ENCODE measurements at regions not wholly inside any gene's neighbourhood (a gene's known extent, or its start where the extent isn't known, plus 50 kb on each side); places are given as distances from the start of the nearest gene placed in this dataset.

DNA sequence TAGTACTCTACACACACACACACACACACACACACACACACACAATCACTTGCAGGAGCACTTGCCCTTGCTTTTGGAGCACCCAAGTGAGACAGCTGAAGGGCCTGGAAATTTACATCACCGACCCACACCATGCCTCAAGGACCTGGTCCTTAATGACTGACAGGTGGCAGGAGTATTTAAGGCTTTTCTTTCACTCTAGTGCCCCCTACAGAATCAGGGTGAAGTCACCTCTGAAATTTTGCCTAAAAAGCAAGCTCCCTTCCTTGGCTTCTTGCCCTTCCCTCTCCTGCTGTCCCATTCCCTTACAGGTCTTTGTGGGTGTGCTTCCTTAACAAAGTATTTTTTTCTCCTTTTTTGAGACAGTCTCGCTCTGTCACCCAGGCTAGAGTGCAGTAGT is 353.5 kb upstream of the IRAK1BP1 start:
- DNase-seq (ENCODE audit: extremely low spot score): peak; percentile 6
- TF ChIP-seq, protein P1, sequence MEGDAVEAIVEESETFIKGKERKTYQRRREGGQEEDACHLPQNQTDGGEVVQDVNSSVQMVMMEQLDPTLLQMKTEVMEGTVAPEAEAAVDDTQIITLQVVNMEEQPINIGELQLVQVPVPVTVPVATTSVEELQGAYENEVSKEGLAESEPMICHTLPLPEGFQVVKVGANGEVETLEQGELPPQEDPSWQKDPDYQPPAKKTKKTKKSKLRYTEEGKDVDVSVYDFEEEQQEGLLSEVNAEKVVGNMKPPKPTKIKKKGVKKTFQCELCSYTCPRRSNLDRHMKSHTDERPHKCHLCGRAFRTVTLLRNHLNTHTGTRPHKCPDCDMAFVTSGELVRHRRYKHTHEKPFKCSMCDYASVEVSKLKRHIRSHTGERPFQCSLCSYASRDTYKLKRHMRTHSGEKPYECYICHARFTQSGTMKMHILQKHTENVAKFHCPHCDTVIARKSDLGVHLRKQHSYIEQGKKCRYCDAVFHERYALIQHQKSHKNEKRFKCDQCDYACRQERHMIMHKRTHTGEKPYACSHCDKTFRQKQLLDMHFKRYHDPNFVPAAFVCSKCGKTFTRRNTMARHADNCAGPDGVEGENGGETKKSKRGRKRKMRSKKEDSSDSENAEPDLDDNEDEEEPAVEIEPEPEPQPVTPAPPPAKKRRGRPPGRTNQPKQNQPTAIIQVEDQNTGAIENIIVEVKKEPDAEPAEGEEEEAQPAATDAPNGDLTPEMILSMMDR (IDR thresholded peaks at IDR 0.05; ENCODE audit: control extremely low read depth, extremely low read depth, low read depth, missing control alignments): no peak

DNA sequence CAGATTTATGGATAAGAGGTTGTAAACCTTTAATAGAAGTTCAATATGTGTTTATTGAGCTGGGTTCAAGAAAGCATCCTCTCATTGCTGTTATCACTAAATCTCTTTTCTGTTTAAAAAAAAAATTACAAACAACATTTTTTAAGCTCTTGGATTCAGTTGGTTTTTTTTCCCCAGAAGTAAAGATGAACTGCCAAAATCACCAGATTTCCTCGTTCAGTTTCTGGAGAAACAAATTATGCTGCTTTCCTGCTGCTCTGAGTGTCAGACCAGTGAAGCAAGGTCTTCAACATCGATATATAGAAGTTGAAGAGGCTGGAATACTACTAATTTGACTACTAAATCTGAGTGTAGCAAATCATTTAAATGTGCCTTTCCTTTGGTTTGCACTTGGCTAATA is 352.1 kb upstream of the IRAK1BP1 start:
- CTCF ChIA-PET: no interaction called here
- TF ChIP-seq, protein P1 (IDR thresholded peaks at IDR 0.05; ENCODE audit: control extremely low read depth, extremely low read depth, low read depth, missing control alignments): no peak
- DNase-seq (ENCODE audit: extremely low spot score): no peak
- POLR2A ChIA-PET: no interaction called here

More for the DNA sequence above, 353.5 kb upstream of the IRAK1BP1 start:
- POLR2A ChIA-PET: no interaction called here
- CTCF ChIA-PET: interaction anchor here (1.0 to 1.4 kb wide), 2 partner anchors 8 to 25 kb away, joined by 3 to 4 read pairs; no protein-coding TSS in a partner anchor

DNA sequence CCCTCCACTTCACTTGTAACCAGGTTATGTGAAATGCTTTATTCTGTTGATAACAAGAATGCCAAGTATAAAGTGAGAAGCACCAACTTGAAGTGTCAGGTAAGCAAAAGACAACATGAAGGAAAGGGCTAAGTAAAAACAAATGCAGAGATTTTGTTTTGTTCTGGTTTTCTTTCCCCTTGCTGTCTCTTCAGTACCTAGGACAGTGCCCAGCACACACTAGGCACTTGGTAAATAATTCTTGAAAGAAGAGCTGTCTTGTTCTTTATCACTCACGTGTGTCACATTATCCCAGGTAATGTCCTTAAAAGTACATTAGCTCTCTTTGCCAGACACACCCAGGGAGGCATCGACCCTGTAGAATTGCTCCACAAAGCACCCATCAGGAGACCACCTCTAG is 350.0 kb upstream of the IRAK1BP1 start:
- TF ChIP-seq, protein P1 (IDR thresholded peaks at IDR 0.05; ENCODE audit: control extremely low read depth, extremely low read depth, low read depth, missing control alignments): no peak
- no peak for DNase-seq (ENCODE audit: extremely low spot score)
- ChIA-PET CTCF (interaction anchor here (1.1 to 1.6 kb wide), 2 partner anchors 8 to 29 kb away, joined by 3 to 4 read pairs; no protein-coding TSS in a partner anchor), POLR2A (no interaction called here)

DNA sequence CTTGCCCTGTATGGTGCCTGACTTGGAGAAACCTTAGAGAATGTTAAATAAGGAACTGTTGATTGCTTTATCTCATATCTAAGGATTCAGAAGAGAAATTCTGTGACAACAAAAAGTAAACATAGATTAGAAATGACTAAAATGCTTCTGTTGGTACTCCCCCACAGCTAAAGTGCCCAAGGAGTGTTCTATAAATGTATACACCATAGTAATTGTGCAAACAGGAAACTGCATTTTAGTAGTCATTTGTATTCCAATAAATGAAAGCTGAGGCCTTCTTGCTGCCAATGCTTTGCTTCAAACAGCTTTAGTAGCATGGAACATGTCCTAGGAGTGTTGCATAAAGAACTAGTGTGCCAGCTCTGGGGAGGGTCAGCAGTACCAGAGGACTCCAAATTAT is 343.7 kb upstream of the IRAK1BP1 start:
- TF ChIP-seq, protein P1 (IDR thresholded peaks at IDR 0.05; ENCODE audit: control extremely low read depth, extremely low read depth, low read depth, missing control alignments): no peak
- no peak for DNase-seq (ENCODE audit: extremely low spot score)
- ChIA-PET POLR2A (no interaction called here), CTCF (no interaction called here)

DNA sequence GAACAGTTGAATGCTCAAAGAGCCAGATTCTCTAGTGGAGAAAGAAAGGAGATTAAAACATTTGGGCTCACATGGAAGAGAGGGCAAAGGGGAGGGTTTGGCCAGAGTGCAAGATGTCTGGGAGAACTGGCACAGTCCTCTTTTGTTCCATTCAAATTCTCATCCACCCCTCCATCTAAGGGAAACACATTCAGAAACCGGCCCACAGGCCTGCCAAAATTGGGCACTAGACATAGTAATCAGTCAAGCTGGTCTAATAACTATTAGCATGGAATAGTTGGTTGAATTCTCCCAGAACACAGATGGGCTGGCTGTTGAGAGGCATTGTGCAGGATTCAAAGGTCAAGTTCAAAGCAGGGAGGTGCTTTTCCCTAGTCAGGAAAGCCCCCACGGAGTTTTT is 341.4 kb upstream of the IRAK1BP1 start:
- TF ChIP-seq, protein P1 (IDR thresholded peaks at IDR 0.05; ENCODE audit: control extremely low read depth, extremely low read depth, low read depth, missing control alignments): no peak
- ChIA-PET CTCF (interaction anchor here (1.0 to 1.8 kb wide), 3 partner anchors 9 to 25 kb away, joined by 3 to 5 read pairs (median 4); no protein-coding TSS in a partner anchor), POLR2A (no interaction called here)
- DNase-seq (ENCODE audit: extremely low spot score): no peak

DNA sequence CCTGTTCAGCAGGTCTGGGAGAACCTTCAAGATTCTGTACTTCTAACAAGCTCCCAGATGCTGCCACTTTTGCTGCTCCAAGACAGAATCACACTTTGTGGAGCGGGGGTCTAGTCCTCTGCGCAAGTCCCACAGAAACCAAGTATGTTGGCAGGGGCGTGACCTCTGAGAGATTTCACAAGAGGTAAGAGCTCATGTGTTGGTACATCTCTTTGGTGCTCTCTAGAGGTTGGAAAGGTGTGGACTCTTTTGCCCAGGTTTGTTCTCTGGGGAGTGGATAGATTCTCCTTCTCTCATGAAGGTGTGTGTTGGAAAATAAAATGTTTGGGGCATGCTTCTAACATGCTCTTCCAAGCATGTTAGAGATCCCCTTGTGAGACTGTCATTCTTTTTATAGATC is 340.9 kb upstream of the IRAK1BP1 start:
- TF ChIP-seq, protein P1 (IDR thresholded peaks at IDR 0.05; ENCODE audit: control extremely low read depth, extremely low read depth, low read depth, missing control alignments): no peak
- POLR2A ChIA-PET: no interaction called here
- CTCF ChIA-PET: interaction anchor here (1.8 kb wide), 1 partner anchor 10 kb away, joined by 5 read pairs; no protein-coding TSS in a partner anchor
- DNase-seq (ENCODE audit: extremely low spot score): no peak

DNA sequence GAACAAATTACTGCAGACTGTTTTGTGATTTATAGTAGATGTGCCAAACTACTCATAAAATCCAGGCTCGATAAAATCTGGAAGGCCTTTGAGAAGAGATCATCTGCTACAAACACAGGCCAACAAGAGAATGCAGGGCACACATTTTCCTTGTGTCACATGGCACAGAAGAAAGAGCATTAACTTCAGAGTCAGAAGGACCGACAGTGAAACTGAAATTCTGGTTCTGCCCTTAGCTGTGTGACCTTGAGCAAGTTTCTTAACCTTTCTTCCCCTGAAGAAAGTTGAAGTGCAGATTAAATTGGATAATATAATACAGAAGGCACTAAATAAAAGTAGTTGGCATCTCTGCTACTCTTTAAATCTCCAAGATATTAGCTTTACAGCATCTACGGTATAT is 338.4 kb upstream of the IRAK1BP1 start:
- ChIA-PET CTCF (no interaction called here), POLR2A (no interaction called here)
- TF ChIP-seq, protein P1 (IDR thresholded peaks at IDR 0.05; ENCODE audit: control extremely low read depth, extremely low read depth, low read depth, missing control alignments): no peak
- no peak for DNase-seq (ENCODE audit: extremely low spot score)
